Large intestine (tissue), 3 donors: ENCODE measurements at regions not wholly inside any gene's neighbourhood (a gene's known extent, or its start where the extent isn't known, plus 50 kb on each side); places are given as distances from the start of the nearest gene placed in this dataset.
"Not testable (repeated sequence)": the region's sequence is repeated elsewhere in the genome, so short reads cannot be mapped to it uniquely, and the experiment has no call there.

Source experiments
- DNase-seq, 2 donors: peaks; one replicate each; pipeline versions ENCODE4 v3.0.0 to v3.0.0-alpha.2; 2013
- H3K27ac ChIP-seq: one replicate; pipeline ENCODE4 v1.5.1; 2013; ENCODE audit warnings: low read length
- H3K27me3 ChIP-seq: 2 replicates; pipeline ENCODE4 v1.6.1; 2013; ENCODE audit warnings: low read length; ENCODE audit not compliant: control insufficient read depth, insufficient read depth
- H3K36me3 ChIP-seq: 2 replicates; pipeline ENCODE4 v1.6.1; 2013; ENCODE audit warnings: low read length; ENCODE audit not compliant: control insufficient read depth, insufficient read depth
- H3K4me1 ChIP-seq: one replicate; pipeline ENCODE4 v1.6.1; 2013; ENCODE audit warnings: low read length; ENCODE audit not compliant: control insufficient read depth, insufficient read depth
- H3K4me3 ChIP-seq: one replicate; pipeline ENCODE4 v1.5.1; 2013; ENCODE audit warnings: low read length
- H3K9me3 ChIP-seq: one replicate; pipeline ENCODE4 v1.6.1; 2013; ENCODE audit warnings: mild to moderate bottlenecking, low read depth, low read length, moderate library complexity; ENCODE audit not compliant: control insufficient read depth
- WGBS: methylation state at CpG from one replicate; pipeline ENCODE4 v1.1.5; 2013; ENCODE audit warnings: low lambda C conversion rate; ENCODE audit not compliant: insufficient coverage; 5-methylcytosine and 5-hydroxymethylcytosine counted together

GRCh38 chr20:40962733-40963504, 65.7 kb upstream of the TOP1 start:
- no peak overlapping the region for H3K27ac ChIP-seq
- H3K9me3 ChIP-seq = no peaks in the 10 kb centered on the region
- no peak overlapping the region for H3K4me3 ChIP-seq
- no CpG with 5 or more reads among the region's 21 CpGs for WGBS
- no peaks in the 10 kb centered on the region for H3K27me3 ChIP-seq
- peak; percentile 44 to 45 for DNase-seq
- H3K4me1 ChIP-seq = no peaks in the 10 kb centered on the region
- H3K36me3 ChIP-seq = no peaks in the 10 kb centered on the region

- Histone ChIP-seq H3K4me1 (no peaks in the 10 kb centered on the region), H3K27me3 (no peaks in the 10 kb centered on the region), H3K4me3 (no peak overlapping the region), H3K27ac (no peak overlapping the region), H3K9me3 (no peaks in the 10 kb centered on the region), H3K36me3 (no peaks in the 10 kb centered on the region)
- WGBS = 100% methylated on average over 1 of the region's 7 CpGs
- DNase-seq = no peak
Observed at GRCh38 chr20:40963505-40963845, 65.1 kb upstream of the TOP1 start.

- H3K4me3 ChIP-seq = no peak overlapping the region
- no peak for DNase-seq
- no CpG with 5 or more reads among the region's 4 CpGs for WGBS
Observed at GRCh38 chr20:40965671-40966070, 63.0 kb upstream of the TOP1 start.

GRCh38 chr20:40966103-40966502, 62.5 kb upstream of the TOP1 start:
- Histone ChIP-seq H3K9me3 (no peaks in the 10 kb centered on the region), H3K4me1 (no peaks in the 10 kb centered on the region), H3K27me3 (no peaks in the 10 kb centered on the region), H3K36me3 (no peaks in the 10 kb centered on the region), H3K4me3 (no peak overlapping the region), H3K27ac (no peak overlapping the region)
- DNase-seq = no peak
- WGBS = no CpG with 5 or more reads among the region's 2 CpGs

More at GRCh38 chr20:40965671-40966070, 63.0 kb upstream of the TOP1 start:
- Histone ChIP-seq H3K27me3 (no peaks in the 10 kb centered on the region), H3K36me3 (no peaks in the 10 kb centered on the region), H3K9me3 (no peaks in the 10 kb centered on the region), H3K27ac (no peak overlapping the region), H3K4me1 (no peaks in the 10 kb centered on the region)

GRCh38 chr20:40966516-40967185, 62.0 kb upstream of the TOP1 start:
- Histone ChIP-seq H3K27me3 (no peaks in the 10 kb centered on the region), H3K4me1 (no peaks in the 10 kb centered on the region), H3K36me3 (no peaks in the 10 kb centered on the region), H3K4me3 (no peak overlapping the region), H3K9me3 (no peaks in the 10 kb centered on the region), H3K27ac (no peak overlapping the region)
- WGBS = no CpG with 5 or more reads among the region's 9 CpGs
- no peak for DNase-seq

GRCh38 chr20:40967700-40968099, 60.9 kb upstream of the TOP1 start:
- WGBS = no CpG with 5 or more reads among the region's 4 CpGs
- no peak overlapping the region for H3K4me3 ChIP-seq
- DNase-seq = no peak
- no peaks in the 10 kb centered on the region for H3K9me3 ChIP-seq
- H3K36me3 ChIP-seq = no peaks in the 10 kb centered on the region
- no peaks in the 10 kb centered on the region for H3K27me3 ChIP-seq
- H3K4me1 ChIP-seq = no peaks in the 10 kb centered on the region
- no peak overlapping the region for H3K27ac ChIP-seq

- peak; percentile 58 to 66 for DNase-seq
- not testable (repeated sequence) for H3K36me3 ChIP-seq, H3K4me1 ChIP-seq, H3K27me3 ChIP-seq, H3K9me3 ChIP-seq, H3K27ac ChIP-seq
- WGBS = no CpG with 5 or more reads among the region's 28 CpGs
- H3K4me3 ChIP-seq = peak overlapping the region; percentile 35
Observed at GRCh38 chr20:40968816-40969562, 59.6 kb upstream of the TOP1 start.

GRCh38 chr20:40970218-40970617, 58.4 kb upstream of the TOP1 start:
- no CpG with 5 or more reads among the region's 6 CpGs for WGBS
- Histone ChIP-seq H3K4me3 (no peak overlapping the region), H3K9me3 (no peaks in the 10 kb centered on the region), H3K36me3 (no peaks in the 10 kb centered on the region), H3K27me3 (no peaks in the 10 kb centered on the region), H3K27ac (no peak overlapping the region), H3K4me1 (no peaks in the 10 kb centered on the region)
- DNase-seq = no peak

- no peaks in the 10 kb centered on the region for H3K36me3 ChIP-seq
- H3K4me3 ChIP-seq = no peak overlapping the region
- no peak for DNase-seq
- H3K27ac ChIP-seq = no peak overlapping the region
- H3K27me3 ChIP-seq = no peaks in the 10 kb centered on the region
- H3K4me1 ChIP-seq = no peaks in the 10 kb centered on the region
- H3K9me3 ChIP-seq = no peaks in the 10 kb centered on the region
Observed at GRCh38 chr20:40977218-40977617, 51.4 kb upstream of the TOP1 start.

- DNase-seq = no peak
- WGBS = no CpG with 5 or more reads among the region's 3 CpGs
- H3K27ac ChIP-seq = no peak overlapping the region
- H3K9me3 ChIP-seq = no peaks in the 10 kb centered on the region
- H3K4me1 ChIP-seq = no peaks in the 10 kb centered on the region
- H3K4me3 ChIP-seq = no peak overlapping the region
- H3K27me3 ChIP-seq = no peaks in the 10 kb centered on the region
- no peaks in the 10 kb centered on the region for H3K36me3 ChIP-seq
Observed at GRCh38 chr20:40978761-40979160, 49.9 kb upstream of the TOP1 start.
